NCI-H226 (cell line): ENCODE measurements at regions not wholly inside any gene's neighbourhood (a gene's known extent, or its start where the extent isn't known, plus 50 kb on each side); places are given as distances from the start of the nearest gene placed in this dataset.
"Not testable (repeated sequence)": the region's sequence is repeated elsewhere in the genome, so short reads cannot be mapped to it uniquely, and the experiment has no call there.

ENCODE experiments used
- DNase-seq: peaks from one replicate; pipeline ENCODE4 v3.0.0-alpha.2; 2015

DNA sequence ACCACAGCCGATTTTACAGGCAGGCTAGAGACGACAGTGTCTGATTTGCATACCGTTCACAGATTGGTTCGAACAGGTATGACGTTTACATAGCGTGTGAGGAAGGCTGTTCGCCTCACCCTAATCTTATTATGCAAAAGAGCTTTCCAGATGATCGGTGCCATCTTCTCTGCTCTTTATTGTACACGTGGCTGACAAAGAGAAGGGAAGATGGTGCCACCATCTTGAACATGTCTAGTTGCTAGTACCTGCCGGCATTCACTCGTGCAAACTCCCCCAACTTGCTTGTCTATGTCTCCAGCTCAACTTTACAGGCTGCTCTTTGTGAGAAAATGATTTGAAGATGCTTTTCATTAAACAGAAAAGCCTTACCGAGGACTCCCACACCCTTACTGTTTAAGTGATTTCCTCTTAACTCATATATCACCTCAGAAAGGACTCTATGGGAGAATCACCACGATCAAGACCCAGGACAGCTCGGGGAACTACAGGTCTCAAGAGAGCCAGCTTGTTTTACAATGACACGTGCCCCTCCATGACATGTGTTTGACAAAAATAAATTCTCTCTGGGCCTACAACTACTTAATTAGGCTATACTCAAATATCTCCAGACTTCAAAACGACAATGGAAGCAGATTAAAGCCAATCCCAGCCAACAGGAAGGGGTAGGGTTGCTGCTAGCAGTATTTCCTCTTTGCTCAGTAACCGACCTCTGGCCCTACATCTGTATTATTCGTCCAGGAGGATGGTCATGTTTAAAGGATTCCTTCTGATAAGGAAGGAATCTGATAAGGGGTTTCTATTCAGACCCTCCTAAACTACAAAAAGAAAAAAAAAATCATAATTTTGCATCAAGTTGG is 480.6 kb downstream of the TMEM114 start:
- no peak for DNase-seq

DNA sequence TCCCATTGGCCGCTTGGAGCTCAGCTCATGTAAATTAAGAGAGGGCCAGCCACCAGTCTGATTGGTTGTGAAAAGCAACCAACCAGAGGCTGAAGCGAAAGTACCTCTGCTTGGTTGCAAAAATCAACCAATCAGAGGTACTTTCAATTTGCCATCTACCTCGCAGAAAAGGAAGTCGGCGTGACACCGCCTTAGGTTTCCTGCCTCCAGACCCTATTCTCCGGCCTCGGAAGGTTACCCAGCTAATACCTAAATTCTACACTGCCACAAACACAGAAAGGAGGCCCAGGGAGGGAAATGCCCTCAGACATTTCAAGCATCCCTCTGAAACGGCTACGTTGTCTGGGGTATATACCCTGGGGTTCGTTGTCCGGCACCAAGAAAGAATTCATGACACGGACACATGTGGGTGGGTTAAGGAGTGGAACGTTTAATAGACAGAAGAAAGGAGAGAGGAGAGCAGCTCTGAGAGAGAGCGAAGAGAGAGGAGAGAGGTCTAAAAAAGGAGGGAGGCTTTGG is 481.3 kb downstream of the TMEM114 start:
- DNase-seq = no peak

DNA sequence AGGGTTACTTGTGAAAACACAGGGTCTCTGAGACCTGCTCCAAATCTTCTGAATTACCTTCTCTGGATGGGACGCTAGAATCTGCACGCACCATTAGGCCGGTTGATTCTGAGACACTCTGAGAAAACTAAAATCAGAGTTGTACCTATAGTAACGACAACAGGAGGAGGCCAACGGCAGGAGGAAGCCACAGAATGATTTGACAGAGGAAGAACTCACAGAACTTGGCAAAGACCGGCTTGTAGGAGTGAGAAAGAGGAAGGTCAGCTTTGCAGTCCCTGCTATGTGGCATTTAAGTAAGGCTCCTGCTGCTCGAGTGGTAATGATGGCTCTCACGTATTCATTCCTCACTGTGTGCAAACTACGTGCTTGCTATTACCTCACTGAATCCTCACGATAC is 483.0 kb downstream of the TMEM114 start:
- DNase-seq = no peak

GRCh38 chr16:8103649-8104289 is 486.5 kb downstream of the TMEM114 start:
- no peak for DNase-seq

- DNase-seq = no peak
These were observed 490.7 kb downstream of the TMEM114 start for GRCh38 chr16:8099586-8099985.

GRCh38 chr16:8098947-8099512 is 491.3 kb downstream of the TMEM114 start:
- DNase-seq = no peak

GRCh38 chr16:8096211-8096610 is 494.1 kb downstream of the TMEM114 start:
- no peak for DNase-seq

- DNase-seq = no peak
These were observed 495.6 kb downstream of the TMEM114 start for GRCh38 chr16:8094696-8095095.

DNA sequence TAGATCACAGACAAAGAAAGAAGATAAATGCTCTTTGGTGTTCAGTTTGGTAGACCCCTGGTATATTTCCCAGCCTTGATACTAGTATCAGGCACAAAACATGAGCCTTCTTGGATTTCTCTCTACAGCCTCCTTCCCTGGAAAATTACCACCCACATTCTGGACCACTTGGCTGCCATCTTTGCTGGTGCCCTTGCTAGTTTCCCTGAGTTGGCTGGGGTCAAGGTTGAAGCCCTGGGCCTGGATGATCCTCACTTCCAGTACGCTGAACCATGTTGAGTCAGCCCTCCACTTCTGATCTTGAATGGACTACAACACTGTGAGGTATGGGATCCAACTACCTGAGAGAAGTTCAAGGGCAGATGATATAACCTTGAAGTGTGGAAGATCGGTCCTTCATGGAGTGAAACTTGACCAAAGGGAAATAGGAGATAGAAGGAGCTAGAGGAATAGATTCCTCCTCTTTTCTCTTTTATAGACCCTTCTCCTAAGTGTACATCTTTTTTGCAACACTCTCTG is 501.4 kb downstream of the TMEM114 start:
- DNase-seq = no peak

GRCh38 chr16:8087597-8088289 is 502.6 kb downstream of the TMEM114 start:
- no peak for DNase-seq

- no peak for DNase-seq
These were observed 503.2 kb downstream of the TMEM114 start for GRCh38 chr16:8087146-8087545.

- DNase-seq = no peak
These were observed 505.4 kb downstream of the TMEM114 start for GRCh38 chr16:8084882-8085281.

DNA sequence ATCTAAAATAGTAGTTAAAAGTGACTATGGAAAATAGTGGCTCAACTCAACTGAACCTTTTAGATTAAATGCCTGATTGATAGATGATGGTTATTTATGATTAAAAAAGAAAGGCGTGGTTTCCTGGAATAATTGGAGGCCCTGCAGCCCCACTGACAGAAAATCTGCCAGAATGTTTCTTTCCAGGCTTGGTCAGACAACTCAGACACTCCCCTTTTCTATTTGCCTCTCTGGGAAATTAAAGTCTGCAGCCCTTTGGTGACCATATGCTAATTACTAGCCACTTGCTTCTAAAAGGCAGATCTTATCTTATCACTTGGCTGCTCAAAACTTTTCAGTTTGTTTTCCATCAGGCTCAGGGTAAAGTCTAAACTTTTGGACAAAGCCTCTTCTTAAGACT is 506.0 kb downstream of the TMEM114 start:
- DNase-seq = no peak

DNA sequence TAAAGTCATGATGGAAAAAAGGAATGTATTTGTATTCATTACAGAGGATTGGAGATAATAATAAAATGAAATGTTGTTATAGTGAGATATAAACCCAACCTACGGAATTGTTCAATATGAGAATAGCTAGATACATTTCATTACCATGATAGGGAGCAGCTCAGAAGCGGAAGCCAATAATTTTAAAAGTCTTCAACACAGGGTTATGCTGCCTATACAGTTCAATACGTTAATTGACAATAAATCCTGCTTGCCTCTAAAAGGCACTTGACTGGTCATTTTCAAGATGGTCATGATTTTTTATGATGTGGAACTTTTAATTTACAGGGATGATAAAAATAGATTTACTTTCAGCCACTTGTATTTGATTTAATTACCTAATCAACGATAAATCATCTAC is 506.8 kb downstream of the TMEM114 start:
- no peak for DNase-seq

GRCh38 chr16:8080817-8081216 is 509.5 kb downstream of the TMEM114 start:
- DNase-seq = no peak

- no peak for DNase-seq
These were observed 515.0 kb downstream of the TMEM114 start for GRCh38 chr16:8075271-8075670.

- no peak for DNase-seq
These were observed 519.8 kb downstream of the TMEM114 start for GRCh38 chr16:8070506-8070905.

DNA sequence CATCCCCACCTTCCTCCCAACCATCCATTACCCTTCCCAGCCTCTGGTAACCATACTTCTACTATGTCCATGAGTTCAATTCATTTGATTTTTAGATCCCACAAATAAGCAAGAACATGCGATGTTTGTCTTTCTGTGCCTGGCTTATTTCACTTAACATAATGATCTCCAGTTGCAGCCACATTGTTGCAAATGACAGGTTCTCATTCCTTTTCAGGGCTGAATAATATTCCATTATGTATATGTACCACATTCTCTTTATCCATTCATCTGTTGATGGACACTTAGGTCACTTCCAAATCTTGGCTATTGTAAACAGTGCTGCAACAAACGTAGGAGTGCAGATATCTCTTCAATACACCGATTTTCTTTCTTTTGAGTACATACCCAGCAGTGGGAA is 522.1 kb downstream of the TMEM114 start:
- DNase-seq = not testable (repeated sequence)

DNA sequence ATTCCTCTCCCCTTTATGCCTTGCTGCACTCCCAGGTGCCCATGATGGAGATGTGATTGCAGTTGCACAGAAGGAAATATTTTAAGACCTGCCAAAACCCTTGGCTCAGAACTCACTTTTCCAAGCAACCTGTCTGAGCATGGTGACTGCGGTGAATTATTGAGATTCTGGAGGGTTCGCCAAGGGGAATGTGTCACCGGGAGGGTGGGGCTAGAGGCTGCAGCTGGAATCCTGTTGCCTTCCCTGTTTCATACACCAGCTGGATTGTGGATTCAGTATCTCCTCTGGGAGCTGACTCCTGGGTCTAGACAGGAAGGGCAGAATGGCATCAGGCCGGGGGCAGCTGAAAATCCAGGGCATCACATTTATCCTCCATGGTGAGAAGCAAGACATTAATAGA is 527.2 kb downstream of the TMEM114 start:
- no peak for DNase-seq

GRCh38 chr16:8062677-8063076 is 527.6 kb downstream of the TMEM114 start:
- no peak for DNase-seq

- DNase-seq = no peak
These were observed 534.5 kb downstream of the TMEM114 start for GRCh38 chr16:8055761-8056160.

DNA sequence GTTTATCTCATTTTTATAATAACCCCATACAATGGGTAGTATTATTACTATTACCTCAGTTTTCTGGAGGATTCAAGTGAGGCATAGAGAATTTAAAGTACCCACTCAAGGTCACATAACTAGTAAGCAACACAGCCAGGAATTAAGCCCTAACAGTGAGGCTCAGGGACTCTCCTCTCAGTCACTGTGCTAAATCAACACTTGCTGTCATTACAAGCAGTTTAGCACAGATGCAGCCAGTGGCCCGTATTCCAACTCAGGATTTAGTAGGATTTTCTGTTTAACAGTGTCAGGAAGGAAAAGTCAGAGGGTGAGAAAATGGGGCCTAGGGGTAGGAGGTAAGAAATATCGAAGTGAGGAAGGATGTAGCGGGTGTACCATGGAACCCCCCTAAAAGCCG is 536.9 kb downstream of the TMEM114 start:
- DNase-seq = no peak

GRCh38 chr16:8048433-8048832 is 541.9 kb downstream of the TMEM114 start:
- no peak for DNase-seq
